H1 (cell line): ENCODE measurements at regions not wholly inside any gene's neighbourhood (a gene's known extent, or its start where the extent isn't known, plus 50 kb on each side); places are given as distances from the start of the nearest gene placed in this dataset.

ENCODE experiments used
- CTCF ChIA-PET: fragments of 300-600 bp; sonication (Branson Sonifier 250); formaldehyde crosslinking; loops from one replicate; lab custom pipeline; 2021; ENCODE audit not compliant: partially characterized antibody; lab: Charles Lee
- POLR2A ChIA-PET: fragments of 300-600 bp; sonication (Branson Sonifier 250); formaldehyde crosslinking; loops from one replicate; lab custom pipeline; 2021; ENCODE audit warnings: inconsistent platforms; ENCODE audit not compliant: partially characterized antibody; lab: Charles Lee
- DNase-seq, 2 experiments: peaks; one replicate each; pipeline versions ENCODE4 v3.0.0 to v3.0.0-alpha.2; 2010 to 2022; ENCODE audit warnings: low spot score in 2 of 2, low read depth in 1 of 2, mixed read lengths in 1 of 2
- FAIRE-seq: peaks from 2 replicates; lab custom pipeline; 2011; peaks lifted over from hg19 to GRCh38; lab: Jason Lieb, UNC
- H2AFZ ChIP-seq: 2 replicates; pipeline ENCODE4 v1.8.1; 2012; ENCODE audit warnings: low read length, inconsistent platforms
- H2AK5ac ChIP-seq: 2 replicates; pipeline ENCODE4 v1.6.1; 2013; ENCODE audit warnings: low read depth, low read length
- H2BK120ac ChIP-seq: replicated peaks from 2 replicates; pipeline ENCODE3; 2013; ENCODE audit warnings: low read depth, low read length, inconsistent platforms
- H2BK12ac ChIP-seq: 2 replicates; pipeline ENCODE4 v1.6.1; 2013; ENCODE audit warnings: low read depth, low read length
- H2BK15ac ChIP-seq: 2 replicates; pipeline ENCODE4 v1.6.1; 2013; ENCODE audit warnings: low read length
- H2BK20ac ChIP-seq: 2 replicates; pipeline ENCODE4 v1.6.1; 2013; ENCODE audit warnings: low read length
- H2BK5ac ChIP-seq: 2 replicates; pipeline ENCODE4 v1.6.1; 2013; ENCODE audit warnings: low read depth, low read length
- H3K14ac ChIP-seq: 2 replicates; pipeline ENCODE4 v1.6.1; 2013; ENCODE audit warnings: inconsistent platforms; ENCODE audit not compliant: insufficient read length
- H3K18ac ChIP-seq: 2 replicates; pipeline ENCODE4 v1.6.1; 2013; ENCODE audit warnings: low read length; ENCODE audit errors: extremely low read depth
- H3K23ac ChIP-seq: 2 replicates; pipeline ENCODE4 v1.6.1; 2013; ENCODE audit warnings: inconsistent platforms; ENCODE audit not compliant: insufficient read length
- H3K23me2 ChIP-seq: 2 replicates; pipeline ENCODE4 v1.6.1; 2013; ENCODE audit warnings: low read depth, low read length
- H3K27ac ChIP-seq: 2 replicates; pipeline ENCODE4 v1.6.1; 2011; ENCODE audit warnings: low read depth, low read length, inconsistent platforms
- H3K27me3 ChIP-seq, 4 experiments: replicated peaks in 1 of 4; 1 replicate in 1 of 4; 2 replicates in 3 of 4; pipeline versions ENCODE4 v1.6.1 to v1.8.1; 2011 to 2013; ENCODE audit warnings: low read length in 3 of 4, mild to moderate bottlenecking in 3 of 4, inconsistent platforms in 2 of 4, mixed read lengths in 2 of 4, moderate library complexity in 1 of 4; ENCODE audit not compliant: control insufficient read depth in 3 of 4, insufficient read depth in 3 of 4; ENCODE audit errors: extremely low read depth in 1 of 4
- H3K36me3 ChIP-seq, 4 experiments: 2 replicates each; pipeline versions ENCODE4 v1.6.1 to v1.8.1; 2011 to 2013; ENCODE audit warnings: mild to moderate bottlenecking in 4 of 4, low read length in 3 of 4, moderate library complexity in 2 of 4, control low read depth in 1 of 4, inconsistent platforms in 1 of 4; ENCODE audit not compliant: insufficient read depth in 4 of 4, control insufficient read depth in 2 of 4
- H3K4ac ChIP-seq: replicated peaks from 2 replicates; pipeline ENCODE3; 2013; ENCODE audit warnings: low read length, low read depth, mixed read lengths, inconsistent platforms; ENCODE audit not compliant: insufficient read length
- H3K4me1 ChIP-seq, 4 experiments: replicated peaks in 1 of 4; 1 replicate in 1 of 4; 2 replicates in 3 of 4; pipeline versions ENCODE4 v1.6.1 to v1.8.1; 2011 to 2013; ENCODE audit warnings: low read length in 3 of 4, inconsistent platforms in 2 of 4, mixed read lengths in 1 of 4; ENCODE audit not compliant: insufficient read depth in 4 of 4, control insufficient read depth in 3 of 4
- H3K4me2 ChIP-seq, 2 experiments: 2 replicates each; pipeline versions ENCODE4 v1.6.1 to v1.8.1; 2011 to 2013; ENCODE audit warnings: low read depth in 2 of 2, low read length in 2 of 2, control low read depth in 1 of 2, inconsistent platforms in 1 of 2, mild to moderate bottlenecking in 1 of 2; ENCODE audit not compliant: insufficient read depth in 1 of 2
- H3K4me3 ChIP-seq, 4 experiments: fragments of 200-600, 300-600 bp in 1 of 4; sonication (generic), shearing (Covaris generic), sonication (Bioruptor Twin) in 1 of 4; 2 replicates each; pipeline versions ENCODE4 v1.5.1 to v1.8.1; 2011 to 2016; ENCODE audit warnings: low read length in 4 of 4, low read depth in 3 of 4, control low read depth in 2 of 4, inconsistent platforms in 2 of 4, mild to moderate bottlenecking in 2 of 4, mixed read lengths in 1 of 4, moderate library complexity in 1 of 4; ENCODE audit not compliant: insufficient read depth in 2 of 4; ENCODE audit errors: extremely low read depth in 1 of 4
- H3K56ac ChIP-seq: replicated peaks from 2 replicates; pipeline ENCODE3; 2013; ENCODE audit warnings: low read depth, mild to moderate bottlenecking, mixed read lengths, low read length, inconsistent platforms; ENCODE audit not compliant: insufficient read length
- H3K79me1 ChIP-seq: 2 replicates; pipeline ENCODE4 v1.6.1; 2013; ENCODE audit warnings: low read depth, low read length, control low read depth
- H3K79me2 ChIP-seq, 2 experiments: 2 replicates each; pipeline versions ENCODE4 v1.6.1 to v1.8.1; 2012 to 2013; ENCODE audit warnings: low read length in 2 of 2, mild to moderate bottlenecking in 2 of 2, inconsistent platforms in 1 of 2; ENCODE audit not compliant: insufficient read depth in 2 of 2, control insufficient read depth in 1 of 2
- H3K9ac ChIP-seq, 4 experiments: replicated peaks in 1 of 4; 1 replicate in 1 of 4; 2 replicates in 3 of 4; pipeline versions ENCODE4 v1.6.1 to v1.8.1; 2011 to 2013; ENCODE audit warnings: low read depth in 3 of 4, low read length in 3 of 4, control low read depth in 2 of 4, mild to moderate bottlenecking in 2 of 4, moderate library complexity in 2 of 4, inconsistent platforms in 1 of 4; ENCODE audit errors: extremely low read depth in 1 of 4
- H3K9me3 ChIP-seq, 2 experiments: 2 replicates each; pipeline versions ENCODE4 v1.6.1 to v1.8.1; 2012 to 2013; ENCODE audit warnings: mild to moderate bottlenecking in 2 of 2, moderate library complexity in 2 of 2, control low read depth in 1 of 2, inconsistent platforms in 1 of 2, low read depth in 1 of 2, low read length in 1 of 2, mixed read lengths in 1 of 2; ENCODE audit not compliant: insufficient read depth in 2 of 2
- H4K20me1 ChIP-seq, 2 experiments: replicated peaks in 1 of 2; 2 replicates each; pipeline versions ENCODE3 to v1.8.1; 2011 to 2013; ENCODE audit warnings: inconsistent platforms in 2 of 2, low read length in 2 of 2, mild to moderate bottlenecking in 1 of 2; ENCODE audit not compliant: insufficient read depth in 2 of 2, control insufficient read depth in 1 of 2
- H4K5ac ChIP-seq: 2 replicates; pipeline ENCODE4 v1.6.1; 2013; ENCODE audit warnings: low read length, low read depth, mixed read lengths, inconsistent platforms; ENCODE audit not compliant: insufficient read length
- H4K8ac ChIP-seq: 2 replicates; pipeline ENCODE4 v1.8.0; 2013; ENCODE audit warnings: mild to moderate bottlenecking, moderate library complexity, low read length, inconsistent platforms; ENCODE audit not compliant: insufficient read depth; ENCODE audit errors: extremely low read depth
- H4K91ac ChIP-seq: replicated peaks from 2 replicates; pipeline ENCODE3; 2013; ENCODE audit warnings: low read length, mixed read lengths, inconsistent platforms; ENCODE audit not compliant: insufficient read length
- CBX8 ChIP-seq: fragments of 300-800, 300-1000 bp; sonication (generic); IDR thresholded peaks from 2 replicates; pipeline ENCODE4 v1.7.1; 2016; ENCODE audit warnings: low read depth, low read length, borderline replicate concordance
- RAD21 ChIP-seq, 2 experiments: IDR thresholded peaks in 1 of 2; conservative IDR thresholded peaks in 1 of 2; 2 replicates each; pipeline ENCODE4 v1.6.1; 2011; ENCODE audit warnings: low read depth in 2 of 2, low read length in 2 of 2, improper control_type of control experiment in 1 of 2, inconsistent platforms in 1 of 2, mild to moderate bottlenecking in 1 of 2, moderate library complexity in 1 of 2
- RXRA ChIP-seq: IDR thresholded peaks from 2 replicates; pipeline ENCODE4 v1.6.1; 2011; ENCODE audit warnings: low read depth, mild to moderate bottlenecking, low read length, moderate library complexity; ENCODE audit not compliant: insufficient read depth
- SUZ12 ChIP-seq: fragments of 200-600 bp; sonication (generic); IDR thresholded peaks from 2 replicates; pipeline ENCODE4 v1.6.1; 2012; ENCODE audit warnings: mild to moderate bottlenecking, inconsistent platforms, low read length, moderate library complexity, mixed read lengths

GRCh38 chr21:19941626-19942025, 1056.6 kb upstream of the NCAM2 start:
- Histone ChIP-seq H3K4me2 (no peak overlapping the region), H3K56ac (no peak overlapping the region)
- no peak for TF ChIP-seq RXRA
- TF ChIP-seq SUZ12 = no peak
- no peak for TF ChIP-seq RAD21 (IDR thresholded peaks at IDR 0.05 in 1 of 2, conservative IDR thresholded peaks at IDR 0.05 in 1 of 2; ENCODE audit: low read depth in 2 of 2, low read length in 2 of 2)
- TF ChIP-seq CBX8 = no peak
- TF ChIP-seq, all 59 proteins: peak for 0
- no peak overlapping the region for H2BK12ac ChIP-seq
- no peak overlapping the region for H4K8ac ChIP-seq
- no peak overlapping the region for H2BK120ac ChIP-seq
- ChIA-PET CTCF (no interaction called here), POLR2A (no interaction called here)
- no peak overlapping the region for H2AFZ ChIP-seq
- H3K79me1 ChIP-seq = no peaks in the 10 kb centered on the region
- no peak overlapping the region for H3K4me3 ChIP-seq
- no peak overlapping the region for H4K5ac ChIP-seq
- DNase-seq = no peak
- H4K20me1 ChIP-seq = no peaks in the 10 kb centered on the region
- no peak for FAIRE-seq
- H4K91ac ChIP-seq = no peak overlapping the region
- peak overlapping the region; percentile 7 for H3K4ac ChIP-seq
- H3K36me3 ChIP-seq = no peaks in the 10 kb centered on the region
- H3K79me2 ChIP-seq = no peaks in the 10 kb centered on the region
- H2BK5ac ChIP-seq = no peak overlapping the region
- no peak overlapping the region for H2AK5ac ChIP-seq
- no peak overlapping the region for H3K27ac ChIP-seq
- H2BK20ac ChIP-seq = no peak overlapping the region
- H3K9me3 ChIP-seq = peaks cover 0 to 4% of the 10 kb centered on the region in 2 experiments; a peak in 1 of 4 replicates
- H3K27me3 ChIP-seq = no peaks in the 10 kb centered on the region
- H2BK15ac ChIP-seq = no peak overlapping the region
- H3K18ac ChIP-seq = no peak overlapping the region
- H3K23me2 ChIP-seq = no peaks in the 10 kb centered on the region
- no peaks in the 10 kb centered on the region for H3K4me1 ChIP-seq
- no peak overlapping the region for H3K23ac ChIP-seq
- no peak overlapping the region for H3K9ac ChIP-seq
- H3K14ac ChIP-seq = no peak overlapping the region
